ENCODE measurements at regions not wholly inside any gene's neighbourhood (a gene's known extent, or its start where the extent isn't known, plus 50 kb on each side); places are given as distances from the start of the nearest gene placed in this dataset.

GRCh38 chr10:78160591-78160990, 126.9 kb downstream of the RPS24 start:
- H3K36me3 ChIP-seq (ENCODE audit: insufficient read depth, low read length): no peaks in the 10 kb centered on the region
- no TSS peak for BruUV-seq (replicated peaks)
- no peaks in the 10 kb centered on the region for H3K4me1 ChIP-seq (ENCODE audit: insufficient read depth, low read length, poor library complexity, severe bottlenecking)
- no peak overlapping the region for H2AFZ ChIP-seq (ENCODE audit: low read length)
- no peak overlapping the region for H3K4me3 ChIP-seq (ENCODE audit: low read depth, low read length, poor library complexity, severe bottlenecking)
- H4K20me1 ChIP-seq (ENCODE audit: insufficient read depth, low read length): no peaks in the 10 kb centered on the region
- H3K79me2 ChIP-seq (ENCODE audit: insufficient read depth, low read depth, low read length): no peaks in the 10 kb centered on the region
- no peak for DNase-seq (ENCODE audit: low spot score)
- intact Hi-C loops (cut with micrococcal nuclease; ENCODE audit: unreplicated experiment): no loop called here
- no peaks in the 10 kb centered on the region for H3K9me2 ChIP-seq (ENCODE audit: insufficient read depth, low read length)
- CTCF ChIA-PET (ENCODE audit: unreplicated experiment): no interaction called here
- TF ChIP-seq CTCF (conservative IDR thresholded peaks at IDR 0.05; ENCODE audit: low read length) (no peak), EZH2phosphoT487 (IDR thresholded peaks at IDR 0.05; ENCODE audit: borderline replicate concordance, low read depth, low read length) (no peak)
- POLR2A ChIA-PET: no interaction called here
- H3K9me3 ChIP-seq (ENCODE audit: low read length): no peaks in the 10 kb centered on the region
- no peak overlapping the region for H3K4me2 ChIP-seq (ENCODE audit: low read length)
- H3K27ac ChIP-seq (ENCODE audit: low read depth, low read length, poor library complexity, severe bottlenecking): no peak overlapping the region

GRCh38 chr10:78162853-78163252, 129.2 kb downstream of the RPS24 start:
- intact Hi-C loops (cut with micrococcal nuclease; ENCODE audit: unreplicated experiment): no loop called here
- Histone ChIP-seq H4K20me1 (ENCODE audit: insufficient read depth, low read length) (no peaks in the 10 kb centered on the region), H2AFZ (ENCODE audit: low read length) (no peak overlapping the region), H3K27ac (ENCODE audit: low read depth, low read length, poor library complexity, severe bottlenecking) (no peak overlapping the region), H3K9me3 (ENCODE audit: low read length) (no peaks in the 10 kb centered on the region), H3K4me2 (ENCODE audit: low read length) (no peak overlapping the region), H3K4me1 (ENCODE audit: insufficient read depth, low read length, poor library complexity, severe bottlenecking) (no peaks in the 10 kb centered on the region), H3K9me2 (ENCODE audit: insufficient read depth, low read length) (no peaks in the 10 kb centered on the region), H3K4me3 (ENCODE audit: low read depth, low read length, poor library complexity, severe bottlenecking) (no peak overlapping the region), H3K79me2 (ENCODE audit: insufficient read depth, low read depth, low read length) (no peaks in the 10 kb centered on the region), H3K36me3 (ENCODE audit: insufficient read depth, low read length) (no peaks in the 10 kb centered on the region)
- BruUV-seq (replicated peaks): no TSS peak
- ChIA-PET CTCF (ENCODE audit: unreplicated experiment) (no interaction called here), POLR2A (no interaction called here)
- TF ChIP-seq CTCF (conservative IDR thresholded peaks at IDR 0.05; ENCODE audit: low read length): no peak
- DNase-seq (ENCODE audit: low spot score): no peak

GRCh38 chr10:78164702-78165101, 131.0 kb downstream of the RPS24 start:
- Histone ChIP-seq H3K79me2 (ENCODE audit: insufficient read depth, low read depth, low read length) (no peaks in the 10 kb centered on the region), H2AFZ (ENCODE audit: low read length) (no peak overlapping the region), H3K4me1 (ENCODE audit: insufficient read depth, low read length, poor library complexity, severe bottlenecking) (peaks cover 4% of the 10 kb centered on the region), H3K36me3 (ENCODE audit: insufficient read depth, low read length) (no peaks in the 10 kb centered on the region), H4K20me1 (ENCODE audit: insufficient read depth, low read length) (no peaks in the 10 kb centered on the region), H3K9me2 (ENCODE audit: insufficient read depth, low read length) (no peaks in the 10 kb centered on the region), H3K4me2 (ENCODE audit: low read length) (no peak overlapping the region), H3K9me3 (ENCODE audit: low read length) (no peaks in the 10 kb centered on the region), H3K4me3 (ENCODE audit: low read depth, low read length, poor library complexity, severe bottlenecking) (no peak overlapping the region), H3K27ac (ENCODE audit: low read depth, low read length, poor library complexity, severe bottlenecking) (no peak overlapping the region)
- no TSS peak for BruUV-seq (replicated peaks)
- ChIA-PET CTCF (ENCODE audit: unreplicated experiment) (no interaction called here), POLR2A (no interaction called here)
- intact Hi-C loops (cut with micrococcal nuclease; ENCODE audit: unreplicated experiment): no loop called here
- DNase-seq (ENCODE audit: low spot score): no peak
- TF ChIP-seq EZH2phosphoT487 (IDR thresholded peaks at IDR 0.05; ENCODE audit: borderline replicate concordance, low read depth, low read length) (no peak), CTCF (conservative IDR thresholded peaks at IDR 0.05; ENCODE audit: low read length) (no peak)

Measured in OCI-LY7 (cell line).